ENCODE measurements at regions not wholly inside any gene's neighbourhood (a gene's known extent, or its start where the extent isn't known, plus 50 kb on each side); places are given as distances from the start of the nearest gene placed in this dataset.

DNA sequence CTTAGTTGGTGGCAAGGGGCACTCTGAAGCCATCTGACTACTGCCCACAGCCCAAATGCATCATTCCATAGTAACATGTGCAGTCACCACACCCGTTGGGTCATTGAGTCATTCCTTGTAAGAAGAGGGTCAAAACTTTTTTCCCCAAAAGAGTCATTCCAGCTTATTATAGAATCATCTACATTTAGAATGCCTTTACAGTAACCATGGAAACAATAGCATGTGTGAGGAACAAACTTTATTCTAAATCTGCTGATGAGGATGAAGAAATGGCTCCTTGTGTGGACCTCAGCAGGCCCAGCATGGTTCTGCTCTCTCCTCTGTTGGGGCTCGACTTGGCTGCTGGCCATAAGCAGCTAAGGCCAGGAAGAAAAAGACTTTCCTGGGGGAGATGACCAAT, 111.2 kb upstream of the PTPRT start:
- TF ChIP-seq, protein P1, sequence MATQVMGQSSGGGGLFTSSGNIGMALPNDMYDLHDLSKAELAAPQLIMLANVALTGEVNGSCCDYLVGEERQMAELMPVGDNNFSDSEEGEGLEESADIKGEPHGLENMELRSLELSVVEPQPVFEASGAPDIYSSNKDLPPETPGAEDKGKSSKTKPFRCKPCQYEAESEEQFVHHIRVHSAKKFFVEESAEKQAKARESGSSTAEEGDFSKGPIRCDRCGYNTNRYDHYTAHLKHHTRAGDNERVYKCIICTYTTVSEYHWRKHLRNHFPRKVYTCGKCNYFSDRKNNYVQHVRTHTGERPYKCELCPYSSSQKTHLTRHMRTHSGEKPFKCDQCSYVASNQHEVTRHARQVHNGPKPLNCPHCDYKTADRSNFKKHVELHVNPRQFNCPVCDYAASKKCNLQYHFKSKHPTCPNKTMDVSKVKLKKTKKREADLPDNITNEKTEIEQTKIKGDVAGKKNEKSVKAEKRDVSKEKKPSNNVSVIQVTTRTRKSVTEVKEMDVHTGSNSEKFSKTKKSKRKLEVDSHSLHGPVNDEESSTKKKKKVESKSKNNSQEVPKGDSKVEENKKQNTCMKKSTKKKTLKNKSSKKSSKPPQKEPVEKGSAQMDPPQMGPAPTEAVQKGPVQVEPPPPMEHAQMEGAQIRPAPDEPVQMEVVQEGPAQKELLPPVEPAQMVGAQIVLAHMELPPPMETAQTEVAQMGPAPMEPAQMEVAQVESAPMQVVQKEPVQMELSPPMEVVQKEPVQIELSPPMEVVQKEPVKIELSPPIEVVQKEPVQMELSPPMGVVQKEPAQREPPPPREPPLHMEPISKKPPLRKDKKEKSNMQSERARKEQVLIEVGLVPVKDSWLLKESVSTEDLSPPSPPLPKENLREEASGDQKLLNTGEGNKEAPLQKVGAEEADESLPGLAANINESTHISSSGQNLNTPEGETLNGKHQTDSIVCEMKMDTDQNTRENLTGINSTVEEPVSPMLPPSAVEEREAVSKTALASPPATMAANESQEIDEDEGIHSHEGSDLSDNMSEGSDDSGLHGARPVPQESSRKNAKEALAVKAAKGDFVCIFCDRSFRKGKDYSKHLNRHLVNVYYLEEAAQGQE (IDR thresholded peaks at IDR 0.05): no peak
- no peak for TF ChIP-seq CTCF (IDR thresholded peaks at IDR 0.05; ENCODE audit: low read depth, low read length, missing input control)
